ENCODE measurements at regions not wholly inside any gene's neighbourhood (a gene's known extent, or its start where the extent isn't known, plus 50 kb on each side); places are given as distances from the start of the nearest gene placed in this dataset.
"Not testable (repeated sequence)": the region's sequence is repeated elsewhere in the genome, so short reads cannot be mapped to it uniquely, and the experiment has no call there.

DNA sequence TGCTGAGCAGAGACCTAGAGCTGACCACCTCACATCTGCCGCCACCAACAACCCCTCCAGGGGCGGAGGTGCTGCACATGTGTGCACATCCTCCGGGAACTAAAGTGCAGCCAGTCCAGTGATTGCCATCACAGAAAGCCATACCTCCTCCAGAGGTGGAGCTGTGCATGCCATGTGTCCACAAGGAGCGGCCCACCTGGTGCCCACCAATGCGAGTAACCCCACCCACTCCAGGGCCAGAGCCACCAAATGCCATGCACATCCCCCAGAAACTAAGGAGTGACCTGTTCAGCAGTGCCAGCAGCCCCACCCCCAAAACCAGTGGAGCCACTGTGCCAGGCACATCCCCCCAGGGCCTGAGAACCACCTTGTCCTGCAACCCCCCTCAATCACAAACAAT, 557.9 kb downstream of the UQCRFS1 start:
- no peak for DNase-seq

- DNase-seq, result no peak
Observed at GRCh38 chr19:28652765-28653164, 560.2 kb downstream of the UQCRFS1 start.

DNA sequence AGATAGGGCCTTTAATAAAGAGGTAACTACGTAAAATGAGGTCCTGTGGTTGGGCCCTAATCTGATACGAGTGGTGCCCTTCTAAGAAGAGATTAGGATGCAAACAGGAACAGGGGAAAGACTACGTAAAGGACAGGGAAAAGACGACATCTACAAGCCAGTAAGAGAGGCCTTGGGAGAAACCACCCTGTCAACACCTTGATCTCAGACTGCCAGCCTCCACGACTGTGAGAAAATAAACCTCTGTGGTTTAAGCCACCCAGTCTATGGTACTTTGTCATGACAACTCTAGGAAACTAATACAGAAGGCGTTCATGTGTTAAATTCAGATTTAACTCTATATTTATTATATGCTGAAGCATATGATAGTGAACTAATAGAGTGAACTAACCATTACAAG, 566.3 kb downstream of the UQCRFS1 start:
- DNase-seq, result no peak

- DNase-seq, result no peak
Observed at GRCh38 chr19:28644169-28644775, 568.7 kb downstream of the UQCRFS1 start.

GRCh38 chr19:28642787-28643683, 569.9 kb downstream of the UQCRFS1 start:
- DNase-seq, result no peak

DNA sequence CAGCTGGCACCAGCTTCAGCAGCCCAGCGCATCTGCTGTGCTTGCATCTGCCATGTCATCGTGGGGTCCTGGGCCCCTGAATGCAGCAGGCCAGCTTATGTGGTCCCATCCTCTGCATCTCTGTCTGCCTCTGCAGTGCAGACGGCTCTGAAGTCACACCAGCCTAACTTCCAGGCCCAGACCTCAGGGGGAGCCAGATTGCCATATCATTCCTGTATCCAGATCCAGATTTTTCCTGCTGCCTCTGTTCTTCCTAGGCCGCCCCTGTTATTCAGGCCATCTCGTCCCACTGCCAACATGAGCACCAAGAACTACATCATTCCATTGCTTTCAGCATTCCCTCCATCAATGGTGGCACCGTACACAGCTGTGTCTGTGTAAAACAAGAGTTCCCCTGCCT, 571.6 kb downstream of the UQCRFS1 start:
- DNase-seq, result no peak

- no peak for DNase-seq
Observed at GRCh38 chr19:28640506-28640905, 572.4 kb downstream of the UQCRFS1 start.

DNA sequence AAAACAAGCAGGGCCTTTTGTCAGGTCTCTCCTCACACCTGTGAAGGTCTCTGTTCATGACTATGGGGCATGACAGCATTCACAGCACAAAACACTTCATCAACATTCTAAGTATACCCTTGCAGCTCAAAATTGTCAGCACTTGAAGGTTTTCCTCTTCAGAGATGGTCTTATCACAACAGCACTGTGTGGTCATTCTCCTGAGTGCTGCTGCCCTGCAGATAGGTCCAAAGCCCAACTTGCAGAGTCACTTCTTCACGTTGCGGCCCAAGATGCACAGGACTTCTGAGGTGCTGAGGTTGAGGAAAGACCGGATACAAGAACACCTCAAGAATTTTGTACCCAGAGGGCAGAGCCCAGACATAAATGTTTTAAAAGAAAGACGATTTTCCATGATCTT, 574.5 kb downstream of the UQCRFS1 start:
- DNase-seq, result no peak

DNA sequence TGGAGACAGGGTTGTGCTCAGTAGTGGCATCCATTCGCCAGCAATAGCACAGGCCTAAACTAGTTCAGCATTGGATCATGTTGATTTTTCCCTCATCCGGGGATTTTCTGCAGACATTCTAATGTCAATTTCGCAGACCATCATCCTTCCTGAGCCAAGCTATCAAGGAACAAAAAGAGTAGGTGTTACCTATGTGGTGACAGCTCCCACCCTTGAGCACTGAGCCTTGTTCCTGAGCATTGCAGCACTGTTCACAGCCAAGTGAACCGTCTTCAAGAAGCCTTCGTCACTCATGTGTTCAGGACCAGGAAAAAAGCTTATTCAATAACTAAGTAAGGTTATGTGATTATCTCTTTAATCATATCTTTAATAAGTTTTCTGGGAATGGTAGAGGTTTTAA, 576.2 kb downstream of the UQCRFS1 start:
- DNase-seq, result no peak

DNA sequence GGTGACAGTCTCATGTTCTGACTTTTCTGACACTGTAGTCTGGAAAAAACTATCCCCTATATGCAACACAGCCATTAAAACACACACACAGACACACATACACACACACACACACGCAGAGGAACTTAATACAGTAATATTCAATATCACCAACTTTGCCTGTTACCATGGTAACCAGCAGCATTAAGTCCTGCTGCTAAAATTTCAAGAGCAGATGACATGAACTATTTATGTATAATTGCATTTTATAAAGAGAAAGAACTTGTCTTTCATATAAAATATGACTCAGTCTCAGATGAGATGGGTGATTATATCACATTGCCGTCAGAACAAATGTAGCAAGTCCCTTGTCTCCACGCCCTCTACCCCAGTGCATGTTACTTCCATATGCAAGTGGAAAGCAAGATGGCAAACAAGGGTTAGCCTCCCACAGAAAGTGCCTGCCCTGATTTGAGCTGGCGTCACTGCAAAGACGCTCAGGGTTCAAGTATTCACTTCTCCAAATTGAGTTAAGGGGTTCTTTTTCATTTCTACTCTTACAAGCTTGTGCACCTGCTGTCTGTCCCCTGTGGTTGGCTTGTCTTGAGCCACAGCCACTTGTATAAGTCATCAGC, 576.8 kb downstream of the UQCRFS1 start:
- no peak for DNase-seq

DNA sequence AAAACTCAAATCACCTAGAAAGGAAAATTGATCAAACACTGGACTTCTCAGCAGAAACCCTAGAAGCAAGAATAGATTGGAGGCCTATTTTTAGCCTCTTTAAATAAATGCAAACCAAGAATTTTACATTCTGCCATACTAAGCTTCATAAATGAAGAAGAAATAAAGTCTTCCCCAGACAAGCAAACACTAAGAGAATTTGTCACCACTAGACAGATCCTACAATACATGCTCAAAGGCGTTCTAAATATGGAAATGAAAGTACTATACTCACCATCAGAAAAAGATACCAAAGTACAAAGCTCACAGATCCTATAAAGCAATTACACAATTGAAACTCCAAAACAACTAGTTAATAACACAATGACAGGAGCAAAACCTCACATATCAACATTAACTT, 578.1 kb downstream of the UQCRFS1 start:
- DNase-seq, result no peak

- no peak for DNase-seq
Observed at GRCh38 chr19:28634019-28634328, 579.0 kb downstream of the UQCRFS1 start.

GRCh38 chr19:28633319-28634018, 579.5 kb downstream of the UQCRFS1 start:
- DNase-seq, result peak; percentile 33

GRCh38 chr19:28632371-28633080, 580.4 kb downstream of the UQCRFS1 start:
- no peak for DNase-seq

DNA sequence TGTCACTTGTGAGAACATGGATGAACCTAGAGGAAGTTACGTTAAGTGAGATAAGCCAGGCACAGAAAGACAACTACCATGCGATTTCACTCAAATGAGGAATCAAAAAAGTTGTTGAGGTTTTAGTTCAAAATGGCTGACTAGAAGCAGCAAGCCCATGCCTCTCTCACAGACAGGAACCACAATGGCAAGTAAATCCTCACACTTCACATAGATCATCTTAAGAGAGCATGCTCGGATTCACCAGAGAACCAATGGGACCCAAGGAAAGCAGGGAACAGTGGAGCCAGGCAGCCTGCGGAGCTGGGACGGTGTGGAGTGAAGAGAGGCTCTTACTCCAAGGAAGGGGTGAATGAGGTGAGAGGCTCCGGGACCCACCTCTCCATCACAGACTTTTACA, 581.0 kb downstream of the UQCRFS1 start:
- no peak for DNase-seq

- no peak for DNase-seq
Observed at GRCh38 chr19:28627669-28628068, 585.3 kb downstream of the UQCRFS1 start.

- not testable (repeated sequence) for DNase-seq
Observed at GRCh38 chr19:28626407-28626806, 586.5 kb downstream of the UQCRFS1 start.

DNA sequence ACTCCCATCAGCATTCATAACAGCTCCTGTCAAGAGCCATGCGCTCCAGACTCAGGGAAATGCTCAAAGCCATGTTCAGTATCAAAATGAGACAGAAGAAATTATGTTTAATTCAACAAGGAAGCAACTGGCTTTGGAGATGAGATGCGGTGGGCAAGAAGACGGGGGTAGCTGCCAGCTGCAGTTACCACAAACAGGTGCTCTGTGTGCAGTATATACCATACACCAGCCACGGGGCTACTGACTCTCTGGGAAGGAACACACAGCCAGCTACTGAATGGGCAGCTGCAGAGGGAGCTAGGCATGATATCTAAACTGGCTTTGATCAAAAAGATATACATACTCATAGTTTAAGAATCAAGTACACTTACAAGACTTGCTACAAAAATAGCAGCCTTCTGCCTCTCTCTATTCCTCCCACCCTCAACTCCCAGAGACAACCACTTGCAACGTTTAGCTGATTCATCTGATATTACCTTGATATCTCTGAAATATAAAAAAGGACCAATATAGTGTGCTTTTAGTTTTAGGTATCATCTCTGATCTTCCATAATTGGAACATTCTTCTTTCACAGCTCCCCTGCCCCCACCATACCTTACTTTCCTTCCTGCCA, 593.0 kb downstream of the UQCRFS1 start:
- no peak for DNase-seq

GRCh38 chr19:28618504-28618903, 594.4 kb downstream of the UQCRFS1 start:
- no peak for DNase-seq

- no peak for DNase-seq
Observed at GRCh38 chr19:28615966-28616365, 597.0 kb downstream of the UQCRFS1 start.

- no peak for DNase-seq
Observed at GRCh38 chr19:28615546-28615916, 597.4 kb downstream of the UQCRFS1 start.

All from CD4-positive, alpha-beta T cell treated with Interleukin-21 for 1 hour (primary cell).